ENCODE measurements at regions not wholly inside any gene's neighbourhood (a gene's known extent, or its start where the extent isn't known, plus 50 kb on each side); places are given as distances from the start of the nearest gene placed in this dataset.

DNA sequence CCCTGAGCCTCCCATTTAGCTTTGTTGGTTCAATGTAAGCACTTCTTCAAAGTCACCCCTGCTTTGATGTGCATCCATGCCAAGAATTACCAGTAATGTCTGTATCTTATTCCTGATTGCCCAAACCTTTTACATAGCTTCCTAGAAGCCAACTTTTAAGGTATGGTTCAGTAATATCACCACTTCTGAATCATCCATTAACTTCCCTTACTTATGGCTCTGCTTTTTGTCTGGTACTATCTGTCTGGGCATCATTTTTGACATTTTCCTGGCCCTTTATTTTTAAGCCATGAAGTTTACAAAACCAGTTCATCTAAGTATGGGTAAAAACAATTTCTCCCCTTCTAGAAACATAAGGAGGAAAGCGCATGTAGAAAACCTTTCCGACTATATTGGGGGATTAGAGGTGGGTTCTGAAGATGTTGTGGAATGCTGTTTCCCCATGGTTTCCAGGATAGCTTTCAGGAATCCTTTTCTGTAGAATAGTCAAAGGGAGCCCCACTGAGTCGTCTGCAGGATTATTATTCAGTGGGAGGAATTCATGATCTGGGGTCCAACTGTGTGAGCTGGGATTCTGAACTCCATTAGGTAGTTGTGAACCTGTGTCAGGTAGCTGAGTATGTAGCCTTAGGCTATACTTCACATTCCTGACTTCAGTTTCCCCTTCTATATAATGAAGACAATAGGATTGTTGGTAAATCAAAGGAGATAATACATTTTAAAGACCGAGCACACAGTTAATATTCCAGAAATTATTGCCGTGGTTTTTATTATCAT lies 163.8 kb downstream of the SUCLA2 start:
- no peak for TF ChIP-seq GATA2 (IDR thresholded peaks at IDR 0.05; ENCODE audit: low read depth, low read length)
- TF ChIP-seq GATA3 (IDR thresholded peaks at IDR 0.05; ENCODE audit: low read depth, low read length), result no peak

DNA sequence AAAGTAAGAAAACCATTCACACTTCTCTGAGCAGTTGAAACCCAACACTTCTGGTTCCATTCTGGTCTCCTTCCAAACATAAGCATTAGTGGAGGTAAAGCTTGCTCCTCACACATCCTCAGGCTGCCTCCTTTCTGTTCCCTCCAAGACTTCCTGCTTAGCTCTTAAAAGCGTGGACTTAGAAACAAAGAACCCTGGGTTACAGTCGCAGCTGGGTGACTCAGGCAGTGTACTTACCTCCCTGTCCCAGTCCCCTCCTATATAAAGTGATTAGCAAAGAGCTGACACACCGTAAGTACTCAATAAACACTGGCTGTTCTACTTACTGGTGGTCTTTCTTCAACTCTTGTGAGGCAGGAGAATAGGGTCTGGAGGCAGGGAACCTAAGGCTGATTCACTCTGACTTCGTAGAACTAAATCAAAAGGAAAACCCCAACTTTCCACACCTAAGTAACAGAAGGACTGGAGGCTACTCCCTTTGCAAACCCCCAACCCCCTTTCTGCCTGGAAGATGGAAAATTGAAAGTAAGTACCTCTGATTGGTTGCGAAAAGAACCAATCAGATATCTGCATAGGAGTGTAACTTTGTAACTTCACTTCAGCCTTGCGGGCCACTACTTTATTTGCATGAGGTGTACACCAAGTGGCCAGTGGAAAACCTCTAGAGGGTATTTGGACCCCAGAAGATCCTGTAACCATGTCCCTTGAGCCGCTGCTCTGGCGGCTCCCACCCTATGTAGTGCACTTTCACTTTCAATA lies 165.4 kb downstream of the SUCLA2 start:
- no peak for TF ChIP-seq GATA3 (IDR thresholded peaks at IDR 0.05; ENCODE audit: low read depth, low read length)
- TF ChIP-seq GATA2 (IDR thresholded peaks at IDR 0.05; ENCODE audit: low read depth, low read length), result no peak

DNA sequence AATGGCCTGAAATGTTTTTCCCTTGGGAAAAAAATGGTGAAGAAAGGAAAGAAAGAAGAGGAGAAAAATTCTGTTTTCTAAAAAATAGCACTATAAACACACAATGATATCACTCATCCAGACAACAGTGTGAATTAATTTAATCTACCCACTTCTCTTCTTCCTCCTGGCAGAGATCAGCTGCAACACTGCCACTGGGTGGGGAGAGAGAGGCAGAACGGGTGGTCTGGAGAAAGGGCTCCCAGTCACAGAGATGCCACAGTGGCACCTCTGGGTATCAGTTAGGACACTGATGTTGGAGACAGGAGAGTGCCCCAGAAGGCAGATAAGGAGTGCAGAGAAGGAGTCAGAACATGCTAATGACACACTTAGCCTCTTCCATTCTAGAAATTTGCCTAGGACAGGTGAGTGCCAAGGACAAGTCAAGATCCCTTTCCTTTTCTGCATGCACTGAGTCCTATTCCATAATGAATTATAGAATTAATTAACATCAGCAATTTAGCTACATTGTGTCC lies 168.6 kb downstream of the SUCLA2 start:
- TF ChIP-seq GATA3 (IDR thresholded peaks at IDR 0.05; ENCODE audit: low read depth, low read length) (no peak), GATA2 (IDR thresholded peaks at IDR 0.05; ENCODE audit: low read depth, low read length) (no peak)

DNA sequence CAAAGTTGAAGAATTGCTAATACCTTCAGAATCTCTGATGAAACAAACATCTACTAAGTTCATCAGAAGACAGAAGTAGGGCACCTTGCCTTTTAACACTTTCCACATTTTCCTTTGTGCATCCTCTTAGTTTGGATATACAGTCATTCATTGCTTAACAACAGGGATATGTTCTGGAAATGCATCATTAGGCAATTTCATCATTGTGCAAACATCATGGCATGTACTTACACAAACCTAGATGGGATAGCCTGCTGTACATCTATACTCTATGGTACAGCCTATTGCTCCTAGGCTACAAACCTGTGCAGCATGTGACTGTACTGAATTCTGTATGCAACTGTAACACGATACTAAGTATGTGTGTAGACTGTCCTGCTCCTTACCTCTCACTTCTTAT lies 169.8 kb downstream of the SUCLA2 start:
- TF ChIP-seq GATA2 (IDR thresholded peaks at IDR 0.05; ENCODE audit: low read depth, low read length) (no peak), GATA3 (IDR thresholded peaks at IDR 0.05; ENCODE audit: low read depth, low read length) (no peak)

DNA sequence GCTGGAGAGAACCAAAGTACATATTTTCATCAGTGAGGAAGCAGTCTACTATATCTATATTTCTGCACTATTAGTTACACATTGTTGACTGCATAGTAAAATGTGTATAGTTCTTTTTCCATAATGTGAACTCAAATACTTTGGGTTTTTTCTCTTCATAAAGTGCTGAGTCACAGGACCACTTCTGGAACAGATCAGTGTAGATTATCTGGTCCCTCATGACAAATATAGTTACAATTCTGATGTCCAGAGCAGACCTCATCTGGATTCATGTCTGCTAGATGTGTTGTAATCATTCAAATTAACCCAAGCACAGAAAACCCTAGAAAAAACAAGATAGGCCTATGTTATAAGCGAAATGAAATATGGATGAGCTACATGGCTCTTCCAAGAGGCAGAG lies 171.4 kb downstream of the SUCLA2 start:
- TF ChIP-seq GATA3 (IDR thresholded peaks at IDR 0.05; ENCODE audit: low read depth, low read length) (no peak), GATA2 (IDR thresholded peaks at IDR 0.05; ENCODE audit: low read depth, low read length) (no peak)

DNA sequence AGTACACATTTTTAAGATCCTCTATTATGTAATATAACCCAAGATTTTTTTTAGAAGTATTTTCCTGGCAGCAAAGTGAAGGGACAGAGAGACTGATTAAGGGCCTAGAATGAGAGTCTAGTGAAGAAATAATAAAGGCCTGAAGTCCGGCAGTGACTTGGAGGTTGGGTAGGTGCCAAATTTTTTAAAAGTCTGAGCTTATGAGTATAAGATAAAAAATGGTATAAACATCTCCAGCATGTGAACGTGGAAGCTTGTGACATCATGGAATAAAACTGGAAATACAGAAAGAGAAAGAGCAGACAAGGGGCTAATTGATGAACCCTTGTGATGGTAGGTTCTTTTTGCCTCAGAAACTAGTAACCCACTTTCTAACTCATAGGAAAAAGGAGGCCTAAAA lies 174.6 kb downstream of the SUCLA2 start:
- no peak for TF ChIP-seq GATA2 (IDR thresholded peaks at IDR 0.05; ENCODE audit: low read depth, low read length)
- TF ChIP-seq GATA3 (IDR thresholded peaks at IDR 0.05; ENCODE audit: low read depth, low read length), result no peak

DNA sequence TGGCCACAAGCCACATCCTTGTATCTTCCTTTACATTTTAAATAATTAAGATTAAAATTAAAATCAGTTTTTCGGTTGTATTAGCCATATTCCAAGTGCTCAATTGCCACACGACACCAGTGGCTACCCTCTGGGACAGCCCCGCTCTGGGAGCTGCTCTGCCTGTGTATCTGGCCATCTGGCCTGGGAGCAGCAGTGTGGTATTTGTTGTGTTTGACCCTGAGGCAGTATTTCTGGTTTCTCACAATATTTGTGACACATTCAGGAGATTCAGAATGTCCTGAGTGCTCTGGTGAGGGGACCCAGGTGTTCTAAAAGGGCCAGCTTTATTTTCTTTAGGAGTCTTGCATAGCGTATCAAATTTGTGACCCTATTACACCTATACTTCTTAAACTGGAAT lies 179.0 kb downstream of the SUCLA2 start:
- no peak for TF ChIP-seq GATA3 (IDR thresholded peaks at IDR 0.05; ENCODE audit: low read depth, low read length)
- no peak for TF ChIP-seq GATA2 (IDR thresholded peaks at IDR 0.05; ENCODE audit: low read depth, low read length)

DNA sequence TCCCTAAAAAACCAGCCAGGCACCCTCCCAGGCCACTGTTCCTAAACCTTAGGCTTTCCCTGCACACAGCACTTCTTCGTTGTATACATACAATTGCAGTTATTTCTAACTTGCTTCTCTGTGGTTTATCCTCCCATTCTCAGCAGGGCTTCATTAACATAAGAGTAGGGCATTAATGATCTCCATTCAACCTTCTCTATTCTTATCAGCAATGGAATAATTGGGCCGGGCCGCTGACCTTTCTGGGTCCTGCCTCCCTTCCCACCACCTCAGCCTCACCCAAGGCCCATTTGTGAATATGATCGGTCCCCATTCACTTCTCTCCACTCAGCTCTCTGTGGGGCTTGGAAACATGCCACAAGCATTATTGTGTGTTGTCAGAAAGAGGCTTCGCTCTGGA lies 184.2 kb downstream of the SUCLA2 start:
- no peak for TF ChIP-seq GATA2 (IDR thresholded peaks at IDR 0.05; ENCODE audit: low read depth, low read length)
- no peak for TF ChIP-seq GATA3 (IDR thresholded peaks at IDR 0.05; ENCODE audit: low read depth, low read length)

DNA sequence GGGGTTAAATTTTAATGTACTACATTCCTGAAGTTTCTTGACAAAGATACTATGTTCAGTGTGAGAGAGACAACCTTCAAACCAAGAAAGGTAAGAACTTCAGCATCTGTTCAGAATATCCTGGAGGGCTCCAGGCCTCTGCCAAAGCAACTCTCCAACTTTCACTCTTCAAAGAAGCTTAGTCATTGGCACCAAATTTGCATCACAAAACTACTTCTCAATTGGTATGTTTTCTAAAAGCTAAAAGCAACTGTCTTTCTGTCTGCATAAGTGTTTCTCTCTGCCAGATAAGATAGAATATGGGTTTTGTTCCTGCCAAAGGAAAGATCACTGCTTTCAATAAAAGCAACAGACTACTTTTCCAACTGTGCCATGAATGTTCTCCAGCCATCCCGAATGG lies 187.4 kb downstream of the SUCLA2 start:
- no peak for TF ChIP-seq GATA3 (IDR thresholded peaks at IDR 0.05; ENCODE audit: low read depth, low read length)
- TF ChIP-seq GATA2 (IDR thresholded peaks at IDR 0.05; ENCODE audit: low read depth, low read length), result no peak

DNA sequence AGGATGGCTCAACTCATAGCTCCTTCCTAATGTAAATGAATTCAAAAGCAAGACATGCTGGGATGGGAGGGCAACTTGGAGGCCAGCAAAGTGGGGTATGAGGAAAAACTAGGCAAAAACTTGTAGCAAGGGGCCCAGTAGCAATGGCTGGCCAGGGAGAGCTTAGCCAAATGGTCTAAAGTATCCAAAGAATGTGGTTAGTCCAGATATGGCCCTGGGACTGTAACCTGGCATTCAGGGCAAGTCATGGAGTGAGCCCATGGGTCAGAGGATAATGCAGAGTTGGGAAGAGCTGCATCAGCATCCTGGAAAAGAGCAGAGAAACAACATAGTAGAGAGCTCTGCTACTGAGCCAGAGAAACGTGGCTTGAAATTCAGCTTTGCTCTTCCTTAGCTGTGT lies 191.7 kb downstream of the SUCLA2 start:
- no peak for TF ChIP-seq GATA3 (IDR thresholded peaks at IDR 0.05; ENCODE audit: low read depth, low read length)
- no peak for TF ChIP-seq GATA2 (IDR thresholded peaks at IDR 0.05; ENCODE audit: low read depth, low read length)

DNA sequence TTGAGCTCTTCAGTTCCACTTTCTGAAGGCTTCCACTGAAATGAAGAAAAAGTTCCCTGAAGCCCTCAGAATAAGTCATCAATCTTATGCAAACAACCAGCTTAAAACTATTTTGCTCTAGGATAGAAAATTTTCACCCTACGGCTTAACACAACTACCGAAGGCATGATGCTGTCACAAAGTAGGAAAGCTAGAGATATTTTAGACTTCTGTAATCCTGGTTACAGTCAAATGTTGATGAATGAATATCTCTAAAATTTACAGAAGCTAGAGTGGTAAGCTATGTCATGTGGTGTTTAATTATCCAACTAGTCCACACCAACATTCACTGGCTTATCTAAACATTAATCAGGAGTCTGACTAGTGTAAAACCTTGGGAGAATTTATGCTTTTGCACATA lies 197.9 kb downstream of the SUCLA2 start:
- TF ChIP-seq GATA3 (IDR thresholded peaks at IDR 0.05; ENCODE audit: low read depth, low read length) (no peak), GATA2 (IDR thresholded peaks at IDR 0.05; ENCODE audit: low read depth, low read length) (no peak)

DNA sequence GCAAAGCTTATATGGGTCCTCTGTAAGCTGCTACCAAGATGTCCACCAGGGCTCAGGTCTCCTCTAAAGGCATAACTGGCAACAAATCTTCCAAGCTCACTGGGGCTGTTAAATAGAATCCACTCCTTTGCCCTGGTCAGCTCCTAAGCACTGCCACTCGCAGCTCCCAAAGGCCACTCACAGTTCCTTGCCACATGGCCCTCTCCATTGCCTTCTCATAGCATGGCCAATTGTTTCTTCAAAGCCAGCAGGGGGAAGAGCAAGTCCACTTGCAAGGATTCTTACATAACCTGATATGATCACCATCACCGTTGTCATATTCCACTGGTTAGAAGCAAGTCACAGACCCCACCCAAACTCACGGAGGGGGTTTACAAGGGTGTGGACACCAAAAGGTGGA lies 199.5 kb downstream of the SUCLA2 start:
- no peak for TF ChIP-seq GATA3 (IDR thresholded peaks at IDR 0.05; ENCODE audit: low read depth, low read length)
- no peak for TF ChIP-seq GATA2 (IDR thresholded peaks at IDR 0.05; ENCODE audit: low read depth, low read length)

DNA sequence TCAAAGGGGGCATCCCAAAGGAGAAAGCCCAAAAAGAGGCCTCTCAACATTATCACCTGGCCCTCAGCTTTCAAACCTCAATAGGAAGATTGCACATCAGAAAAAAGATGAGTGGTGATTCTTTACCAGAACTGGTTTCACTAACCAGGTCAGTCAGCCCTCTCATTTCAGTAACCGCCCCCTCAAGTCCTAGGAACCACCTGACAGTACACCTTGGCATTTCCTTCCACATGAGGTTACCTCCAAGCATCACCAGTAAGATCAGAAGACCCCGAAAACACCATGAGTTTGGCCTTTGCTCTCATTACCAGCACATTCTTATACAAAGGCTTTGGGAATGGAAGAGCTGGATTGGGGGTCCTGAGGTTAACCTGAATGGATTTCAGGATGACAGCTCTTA lies 200.5 kb downstream of the SUCLA2 start:
- no peak for TF ChIP-seq GATA2 (IDR thresholded peaks at IDR 0.05; ENCODE audit: low read depth, low read length)
- no peak for TF ChIP-seq GATA3 (IDR thresholded peaks at IDR 0.05; ENCODE audit: low read depth, low read length)

DNA sequence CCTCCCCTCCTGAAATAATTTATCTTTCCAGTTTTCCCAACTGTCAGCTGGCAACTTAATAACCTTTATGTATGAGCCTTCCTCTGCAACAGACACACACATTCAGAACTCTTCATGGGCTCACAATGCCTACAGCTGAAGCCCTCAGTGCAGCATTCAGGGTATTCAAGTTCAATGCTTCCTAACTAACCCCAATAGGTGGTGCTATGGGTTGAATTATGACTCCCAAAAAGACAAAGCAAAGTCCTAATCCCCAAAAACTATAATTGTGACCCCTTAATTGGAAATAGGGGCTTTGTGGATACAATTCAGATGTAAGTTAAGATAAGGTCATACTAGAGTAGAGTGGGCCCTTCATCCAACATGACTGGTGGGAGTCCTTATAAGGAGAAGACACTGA lies 202.2 kb downstream of the SUCLA2 start:
- TF ChIP-seq GATA3 (IDR thresholded peaks at IDR 0.05; ENCODE audit: low read depth, low read length) (no peak), GATA2 (IDR thresholded peaks at IDR 0.05; ENCODE audit: low read depth, low read length) (no peak)

DNA sequence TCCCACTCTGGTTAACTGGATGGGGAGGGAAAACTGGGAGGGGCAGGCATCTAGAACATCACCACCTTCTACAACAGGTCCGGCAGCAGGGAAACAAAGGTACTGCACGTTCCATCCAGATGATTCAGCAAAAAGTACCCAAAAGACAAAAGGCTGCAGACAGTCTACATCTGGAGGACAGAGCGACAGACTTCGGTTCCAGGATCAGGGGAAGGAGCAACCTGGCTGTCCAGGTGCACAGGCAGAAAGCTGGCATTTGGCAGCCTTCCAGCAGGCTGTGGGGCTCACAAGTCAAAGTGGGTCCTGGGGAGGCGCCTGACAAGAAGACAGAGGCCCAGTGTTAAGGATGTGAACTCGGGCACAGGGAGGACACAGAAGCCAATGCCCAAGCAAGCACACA lies 202.9 kb downstream of the SUCLA2 start:
- TF ChIP-seq GATA2 (IDR thresholded peaks at IDR 0.05; ENCODE audit: low read depth, low read length), result no peak
- no peak for TF ChIP-seq GATA3 (IDR thresholded peaks at IDR 0.05; ENCODE audit: low read depth, low read length)
